ENCODE measurements at regions not wholly inside any gene's neighbourhood (a gene's known extent, or its start where the extent isn't known, plus 50 kb on each side); places are given as distances from the start of the nearest gene placed in this dataset.

DNA sequence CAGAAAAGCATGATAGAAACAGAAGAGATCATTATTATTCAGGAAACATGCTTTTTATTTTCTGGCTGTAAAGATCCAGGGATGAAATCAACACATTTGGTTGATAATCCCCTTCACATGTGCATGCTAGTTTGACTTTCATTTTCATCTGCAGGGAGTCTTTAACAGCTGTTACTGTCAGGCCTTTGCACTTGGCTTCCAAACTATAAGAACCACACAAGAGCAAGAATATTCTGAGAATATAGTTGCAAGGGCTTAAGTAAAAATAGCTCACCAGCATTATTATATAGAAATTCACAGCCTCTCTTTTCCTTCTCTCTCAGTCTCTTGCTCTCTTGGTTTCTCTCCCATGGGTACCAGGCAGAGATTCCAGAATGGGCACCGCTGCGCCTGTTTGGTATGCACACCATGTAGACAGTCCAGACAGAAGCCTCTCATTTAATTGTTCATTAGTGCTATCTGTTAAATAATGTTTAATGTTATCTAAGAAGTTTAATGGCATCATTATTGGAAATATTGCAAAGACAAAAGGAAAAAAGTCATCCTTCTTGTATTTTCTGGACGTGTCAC lies 622.3 kb upstream of the PLXNA2 start:
- Histone ChIP-seq H3K4me3 (ENCODE audit: low read depth, low read length) (no peak overlapping the region), H3K36me3 (ENCODE audit: control insufficient read depth, insufficient read depth, low read length) (no peaks in the 10 kb centered on the region), H3K27me3 (ENCODE audit: control insufficient read depth, insufficient read depth, low read length) (no peaks in the 10 kb centered on the region)
- no peak for DNase-seq (ENCODE audit: low read depth)
- TF ChIP-seq CTCF (IDR thresholded peaks at IDR 0.05; ENCODE audit: insufficient read depth, low read length, poor library complexity, severe bottlenecking), result no peak

- H3K36me3 ChIP-seq (ENCODE audit: control insufficient read depth, insufficient read depth, low read length), result no peaks in the 10 kb centered on the region
- no peak overlapping the region for H3K4me3 ChIP-seq (ENCODE audit: low read depth, low read length)
- H3K27me3 ChIP-seq (ENCODE audit: control insufficient read depth, insufficient read depth, low read length), result no peaks in the 10 kb centered on the region
- TF ChIP-seq CTCF (IDR thresholded peaks at IDR 0.05; ENCODE audit: insufficient read depth, low read length, poor library complexity, severe bottlenecking), result no peak
- DNase-seq (ENCODE audit: low read depth), result no peak
Measured at GRCh38 chr1:208868554-208868953, 624.4 kb upstream of the PLXNA2 start.

- H3K4me3 ChIP-seq (ENCODE audit: low read depth, low read length), result no peak overlapping the region
- no peak for DNase-seq (ENCODE audit: low read depth)
- no peak for TF ChIP-seq CTCF (IDR thresholded peaks at IDR 0.05; ENCODE audit: insufficient read depth, low read length, poor library complexity, severe bottlenecking)
- H3K27me3 ChIP-seq (ENCODE audit: control insufficient read depth, insufficient read depth, low read length), result no peaks in the 10 kb centered on the region
- H3K36me3 ChIP-seq (ENCODE audit: control insufficient read depth, insufficient read depth, low read length), result no peaks in the 10 kb centered on the region
Measured at GRCh38 chr1:208874915-208875314, 630.7 kb upstream of the PLXNA2 start.

- DNase-seq (ENCODE audit: low read depth), result no peak
- Histone ChIP-seq H3K36me3 (ENCODE audit: control insufficient read depth, insufficient read depth, low read length) (no peaks in the 10 kb centered on the region), H3K4me3 (ENCODE audit: low read depth, low read length) (no peak overlapping the region), H3K27me3 (ENCODE audit: control insufficient read depth, insufficient read depth, low read length) (no peaks in the 10 kb centered on the region)
- no peak for TF ChIP-seq CTCF (IDR thresholded peaks at IDR 0.05; ENCODE audit: insufficient read depth, low read length, poor library complexity, severe bottlenecking)
Measured at GRCh38 chr1:208879022-208879421, 634.8 kb upstream of the PLXNA2 start.

DNA sequence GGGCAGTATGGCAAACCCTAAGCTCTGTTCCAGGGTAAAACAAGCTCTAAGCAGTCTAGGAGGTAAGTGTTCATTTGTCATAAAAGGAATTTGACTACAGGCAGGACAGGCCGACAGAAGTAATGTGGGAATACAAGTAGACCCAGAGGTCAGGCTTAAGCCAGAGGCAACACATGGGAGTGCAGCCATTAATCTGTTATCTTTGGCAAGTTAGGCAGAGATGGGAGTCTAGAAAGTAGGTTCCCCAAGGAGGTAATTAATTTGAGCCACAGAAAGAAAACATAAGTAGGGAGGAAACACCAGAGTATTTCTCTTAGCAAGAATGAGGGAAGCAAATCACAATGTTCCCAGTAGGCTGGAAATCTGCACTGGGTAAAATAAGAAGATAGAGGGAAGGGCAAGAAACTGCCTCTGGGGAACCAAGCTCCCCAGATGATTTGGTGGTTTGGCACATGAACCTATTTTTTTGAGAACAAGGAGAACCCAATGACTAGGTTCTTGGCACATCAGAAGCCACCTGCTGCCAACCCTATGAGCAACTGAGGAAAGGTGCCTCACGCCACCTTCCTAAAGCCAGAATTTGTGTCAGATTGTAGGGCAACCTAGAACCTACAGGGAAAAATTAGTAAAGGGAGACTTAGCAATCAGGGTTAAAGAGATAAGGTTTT lies 636.4 kb upstream of the PLXNA2 start:
- Histone ChIP-seq H3K4me3 (ENCODE audit: low read depth, low read length) (no peak overlapping the region), H3K27me3 (ENCODE audit: control insufficient read depth, insufficient read depth, low read length) (no peaks in the 10 kb centered on the region), H3K36me3 (ENCODE audit: control insufficient read depth, insufficient read depth, low read length) (no peaks in the 10 kb centered on the region)
- peak; percentile 12 for DNase-seq (ENCODE audit: low read depth)
- no peak for TF ChIP-seq CTCF (IDR thresholded peaks at IDR 0.05; ENCODE audit: insufficient read depth, low read length, poor library complexity, severe bottlenecking)

DNA sequence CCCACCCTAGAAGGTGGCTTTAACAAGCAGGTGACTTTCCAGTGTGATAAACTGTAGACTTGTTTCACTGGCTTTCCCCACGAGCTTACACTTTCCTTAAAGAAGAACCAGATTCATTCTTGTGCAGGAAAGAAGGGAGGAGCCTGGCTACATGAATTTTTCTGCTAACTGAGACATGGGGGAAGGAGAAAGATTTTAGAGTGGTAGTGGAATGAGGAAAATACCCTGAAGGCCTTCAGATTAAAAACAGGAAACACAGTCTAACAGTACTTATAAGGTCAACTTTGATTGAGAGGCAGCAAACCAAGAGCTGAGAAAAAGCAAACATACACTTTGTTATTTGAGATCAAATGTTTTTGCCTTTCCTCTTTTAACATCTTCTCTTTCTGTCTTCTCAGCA lies 640.9 kb upstream of the PLXNA2 start:
- Histone ChIP-seq H3K27me3 (ENCODE audit: control insufficient read depth, insufficient read depth, low read length) (no peaks in the 10 kb centered on the region), H3K36me3 (ENCODE audit: control insufficient read depth, insufficient read depth, low read length) (no peaks in the 10 kb centered on the region), H3K4me3 (ENCODE audit: low read depth, low read length) (no peak overlapping the region)
- no peak for TF ChIP-seq CTCF (IDR thresholded peaks at IDR 0.05; ENCODE audit: insufficient read depth, low read length, poor library complexity, severe bottlenecking)
- DNase-seq (ENCODE audit: low read depth), result no peak
